ENCODE measurements at regions not wholly inside any gene's neighbourhood (a gene's known extent, or its start where the extent isn't known, plus 50 kb on each side); places are given as distances from the start of the nearest gene placed in this dataset.

GRCh38 chr12:13870255-13870654 lies 111.1 kb downstream of the GRIN2B start:
- CTCF ChIA-PET: interaction anchor here (10.6 kb wide), 1 partner anchor 299 kb away, joined by 118 read pairs; no protein-coding TSS in a partner anchor
- in situ Hi-C loops (cut with MboI): no loop called here

GRCh38 chr12:13864081-13864673 lies 117.2 kb downstream of the GRIN2B start:
- RAD21 ChIA-PET (ENCODE audit: unreplicated experiment): interaction anchor here (0.6 to 5.1 kb wide), 8 partner anchors 77 to 502 kb away, joined by 3 to 49 read pairs (median 3); no protein-coding TSS in a partner anchor
- in situ Hi-C loops (cut with MboI): no loop called here
- SMC1A ChIA-PET (ENCODE audit: uncharacterized antibody, unreplicated experiment): interaction anchor here (0.7 to 2.4 kb wide), 8 partner anchors 12 to 502 kb away, joined by 3 to 38 read pairs (median 5); no protein-coding TSS in a partner anchor
- no peak for TF ChIP-seq NR2C2 (IDR thresholded peaks at IDR 0.05; ENCODE audit: borderline replicate concordance, control insufficient read depth, insufficient read length, low read depth)
- no peak for TF ChIP-seq MYC (IDR thresholded peaks at IDR 0.05; ENCODE audit: insufficient read depth, insufficient read length, insufficient replicate concordance, low read length, severe bottlenecking)
- peak; percentile 88 to 96 (median 93) for TF ChIP-seq CTCF (IDR thresholded peaks at IDR 0.05 in 2 of 3, conservative IDR thresholded peaks at IDR 0.05 in 1 of 3; ENCODE audit: control insufficient read depth in 2 of 3, extremely low read depth in 1 of 3, insufficient read depth in 1 of 3, low read depth in 3 of 3, low read length in 3 of 3)
- TF ChIP-seq RAD21 (IDR thresholded peaks at IDR 0.05; ENCODE audit: insufficient read depth, low read depth, low read length): peak; percentile 74
- no peak for TF ChIP-seq WRNIP1 (IDR thresholded peaks at IDR 0.05; ENCODE audit: borderline replicate concordance, low read depth, low read length)
- no peak for TF ChIP-seq RCOR1 (conservative IDR thresholded peaks at IDR 0.05; ENCODE audit: low read depth, low read length)
- TF ChIP-seq E2F8 (IDR thresholded peaks at IDR 0.05; ENCODE audit: low read depth, partially characterized antibody): no peak

More at GRCh38 chr12:13870255-13870654, 111.1 kb downstream of the GRIN2B start:
- H3K27me3 ChIP-seq (replicated peaks in 1 of 2; ENCODE audit: control insufficient read depth in 2 of 2, insufficient read depth in 2 of 2, low read length in 1 of 2): no peaks in the 10 kb centered on the region; a peak in 3 of 4 replicates
- RAD21 ChIA-PET (ENCODE audit: unreplicated experiment): no interaction called here
- ATAC-seq (no peak), FAIRE-seq (no peak), DNase-seq (ENCODE audit: low read depth, low spot score) (no peak)
- H3K9me3 ChIP-seq (replicated peaks; ENCODE audit: control insufficient read depth, insufficient read depth, low read length): no peaks in the 10 kb centered on the region
- no peak overlapping the region for H3K27ac ChIP-seq (ENCODE audit: control insufficient read depth, insufficient read depth)
- H4K20me1 ChIP-seq (ENCODE audit: control insufficient read depth, insufficient read depth): no peaks in the 10 kb centered on the region
- SMC1A ChIA-PET (ENCODE audit: uncharacterized antibody, unreplicated experiment): interaction anchor here (0.9 kb wide), 1 partner anchor 300 kb away, joined by 4 read pairs; no protein-coding TSS in a partner anchor
- intact Hi-C loops (cut with micrococcal nuclease; ENCODE audit: unreplicated experiment): no loop called here
- 0% methylated on average over 2 of the region's 2 CpGs for WGBS (ENCODE audit: insufficient coverage, insufficient replicate concordance, low lambda C conversion rate, missing lambda C conversion rate)
- POLR2A ChIA-PET: no interaction called here
- H3K36me3 ChIP-seq (ENCODE audit: control insufficient read depth in 2 of 2, insufficient read depth in 2 of 2, low read length in 1 of 2): no peaks in the 10 kb centered on the region
- TF ChIP-seq TCF7 (IDR thresholded peaks at IDR 0.05; ENCODE audit: borderline replicate concordance) (no peak), TCF3 (IDR thresholded peaks at IDR 0.05; ENCODE audit: borderline replicate concordance, insufficient read depth, low read depth, low read length) (no peak), STAT3 (IDR thresholded peaks at IDR 0.05; ENCODE audit: low read depth, low read length) (no peak), ZNF217 (IDR thresholded peaks at IDR 0.05) (no peak), LARP7 (IDR thresholded peaks at IDR 0.05) (no peak), TARDBP (IDR thresholded peaks at IDR 0.05; ENCODE audit: borderline replicate concordance) (no peak), SPI1 (IDR thresholded peaks at IDR 0.05; ENCODE audit: borderline replicate concordance, insufficient read depth, low read depth, low read length) (no peak), EP300 (IDR thresholded peaks at IDR 0.05; ENCODE audit: borderline replicate concordance in 1 of 2, control insufficient read depth in 1 of 2, low read depth in 2 of 2, low read length in 2 of 2) (no peak), ESRRA (IDR thresholded peaks at IDR 0.05; ENCODE audit: low read length) (no peak), PAX8 (IDR thresholded peaks at IDR 0.05) (no peak), ZBED1 (IDR thresholded peaks at IDR 0.05; ENCODE audit: borderline replicate concordance) (no peak)
- no peaks in the 10 kb centered on the region for H3K4me1 ChIP-seq (ENCODE audit: control insufficient read depth, insufficient read depth, low read length)
- no TSS peak for BruUV-seq (replicated peaks)
- H3K4me3 ChIP-seq: no peak overlapping the region
- no peak overlapping the region for H2AFZ ChIP-seq (ENCODE audit: control insufficient read depth, low read depth, low read length)
- no peak overlapping the region for H3K9ac ChIP-seq (ENCODE audit: control insufficient read depth, insufficient read depth, low read length)
- H3K79me2 ChIP-seq (ENCODE audit: control insufficient read depth, insufficient read depth, low read length): no peaks in the 10 kb centered on the region
- no peak overlapping the region for H3K4me2 ChIP-seq (ENCODE audit: control insufficient read depth, insufficient read depth)

More at GRCh38 chr12:13864081-13864673, 117.2 kb downstream of the GRIN2B start:
- no peaks in the 10 kb centered on the region for H3K9me3 ChIP-seq (replicated peaks; ENCODE audit: control insufficient read depth, insufficient read depth, low read length)
- no peaks in the 10 kb centered on the region for H3K4me1 ChIP-seq (ENCODE audit: control insufficient read depth, insufficient read depth, low read length)
- 9% methylated on average over 9 of the region's 9 CpGs for WGBS (ENCODE audit: insufficient coverage, insufficient replicate concordance, low lambda C conversion rate, missing lambda C conversion rate)
- intact Hi-C loops (cut with micrococcal nuclease; ENCODE audit: unreplicated experiment): loop anchor here (1.0 to 10.0 kb wide), 3 partner anchors 77 to 589 kb away; no protein-coding TSS in a partner anchor
- no peaks in the 10 kb centered on the region for H3K36me3 ChIP-seq (ENCODE audit: control insufficient read depth in 2 of 2, insufficient read depth in 2 of 2, low read length in 1 of 2)
- H4K20me1 ChIP-seq (ENCODE audit: control insufficient read depth, insufficient read depth): no peaks in the 10 kb centered on the region
- ATAC-seq (peak; percentile 94), FAIRE-seq (peak; percentile 91), DNase-seq (ENCODE audit: low read depth, low spot score) (peak; percentile 11)
- H3K79me2 ChIP-seq (ENCODE audit: control insufficient read depth, insufficient read depth, low read length): no peaks in the 10 kb centered on the region
- H3K9ac ChIP-seq (ENCODE audit: control insufficient read depth, insufficient read depth, low read length): no peak overlapping the region
- CTCF ChIA-PET: interaction anchor here (0.6 to 10.6 kb wide), 25 partner anchors 8 to 769 kb away, joined by 3 to 118 read pairs (median 4); no protein-coding TSS in a partner anchor
- H3K27me3 ChIP-seq (replicated peaks in 1 of 2; ENCODE audit: control insufficient read depth in 2 of 2, insufficient read depth in 2 of 2, low read length in 1 of 2): no peaks in the 10 kb centered on the region; a peak in 1 of 4 replicates
- H2AFZ ChIP-seq (ENCODE audit: control insufficient read depth, low read depth, low read length): no peak overlapping the region
- H3K4me3 ChIP-seq: no peak overlapping the region
- H3K27ac ChIP-seq (ENCODE audit: control insufficient read depth, insufficient read depth): no peak overlapping the region
- POLR2A ChIA-PET: no interaction called here
- no TSS peak for BruUV-seq (replicated peaks)
- H3K4me2 ChIP-seq (ENCODE audit: control insufficient read depth, insufficient read depth): no peak overlapping the region

Data from GM12878 (cell line).